Ovary (tissue), 7 donors: ENCODE measurements at regions not wholly inside any gene's neighbourhood (a gene's known extent, or its start where the extent isn't known, plus 50 kb on each side); places are given as distances from the start of the nearest gene placed in this dataset.

Experiments used
- DNase-seq, 5 donors: peaks; one replicate each; pipeline ENCODE4 v3.0.0-alpha.2; 2019 to 2020
- H3K27ac ChIP-seq, 2 donors: fragments of 200-600 bp; one replicate each; pipeline versions ENCODE4 v1.5.1 to v1.8.0; 2019 to 2022
- H3K27me3 ChIP-seq: fragments of 200-600 bp; one replicate; pipeline ENCODE4 v1.8.0; 2022
- H3K36me3 ChIP-seq: fragments of 200-600 bp; sonication (generic); one replicate; pipeline ENCODE4 v1.5.1; 2019
- H3K4me1 ChIP-seq: one replicate; pipeline ENCODE4 v1.8.1; 2013; ENCODE audit warnings: mild to moderate bottlenecking, moderate library complexity; ENCODE audit not compliant: insufficient read depth
- H3K4me3 ChIP-seq: fragments of 200-600 bp; sonication (generic); one replicate; pipeline ENCODE4 v1.5.1; 2017
- H3K9me3 ChIP-seq, 2 donors: fragments of 200-600 bp in 1 of 2; sonication (generic) in 1 of 2; one replicate each; pipeline versions ENCODE4 v1.5.1 to v1.8.1; 2013 to 2019; ENCODE audit warnings: mild to moderate bottlenecking in 1 of 2, moderate library complexity in 1 of 2
- CTCF ChIP-seq, 3 donors: fragments of 450-650 bp in 2 of 3; fragments of 200-600 bp in 1 of 3; IDR thresholded peaks; one replicate each; pipeline versions ENCODE4 v1.5.1 to v1.8.0; 2016 to 2022; ENCODE audit warnings: antibody characterized with exemption in 3 of 3, mild to moderate bottlenecking in 1 of 3
- EP300 ChIP-seq: sonication (generic); formaldehyde crosslinking; IDR thresholded peaks from one replicate; pipeline ENCODE4 v1.6.1; 2017; ENCODE audit warnings: antibody characterized with exemption
- POLR2A ChIP-seq: fragments of 450-650 bp; IDR thresholded peaks from one replicate; pipeline ENCODE4 v1.6.1; 2017; ENCODE audit warnings: antibody characterized with exemption, mild to moderate bottlenecking, moderate library complexity
- WGBS, 3 donors: extraction: QIAGEN DNeasy Blood & Tissue Kit in 1 of 3; methylation state at CpG; one replicate each; pipeline versions ENCODE4 v1.1.5 to v1.1.7; 2013 to 2017; 5-methylcytosine and 5-hydroxymethylcytosine counted together
- intact Hi-C, 4 donors: fragments of 100-400 bp; cut with DNase I; formaldehyde crosslinking; loops; one replicate each; pipeline versions ENCODE4 v1.11.0 to v1.15.1; 2022 to 2023
- donor health status: DM: no; HTN: no; CAD: no; lungs with moderate emphysema.
- donor health status: DM: no; HTN: no; CAD: no.
- donor health status: Bipolar disorder and iron deficiency.
- donor health status: DM: no; HTN: no; CAD: no.
- donor health status: DM: yes; HTN: yes; CAD: no.

GRCh38 chr2:198408171-198408570 is 603.8 kb downstream of the PLCL1 start:
- H3K9me3 ChIP-seq, result no peaks in the 10 kb centered on the region
- H3K27me3 ChIP-seq, result no peaks in the 10 kb centered on the region
- intact Hi-C loops, result no loop called here
- no peaks in the 10 kb centered on the region for H3K36me3 ChIP-seq
- H3K4me1 ChIP-seq, result no peaks in the 10 kb centered on the region
- 41 to 62% (median 49%) methylated on average over 6 of the region's 6 CpGs for WGBS, 3 donors
- H3K4me3 ChIP-seq, result no peak overlapping the region
- H3K27ac ChIP-seq, result no peak overlapping the region
- DNase-seq, result no peak
- TF ChIP-seq CTCF (IDR thresholded peaks at IDR 0.05) (no peak), POLR2A (no peak), EP300 (no peak)

GRCh38 chr2:198405311-198405710 is 600.9 kb downstream of the PLCL1 start:
- no peaks in the 10 kb centered on the region for H3K9me3 ChIP-seq
- intact Hi-C loops, result no loop called here
- DNase-seq, result no peak
- no peaks in the 10 kb centered on the region for H3K27me3 ChIP-seq
- no peaks in the 10 kb centered on the region for H3K36me3 ChIP-seq
- no peak overlapping the region for H3K27ac ChIP-seq
- TF ChIP-seq EP300 (no peak), CTCF (IDR thresholded peaks at IDR 0.05) (no peak), POLR2A (no peak)
- no peak overlapping the region for H3K4me3 ChIP-seq
- no peaks in the 10 kb centered on the region for H3K4me1 ChIP-seq

- TF ChIP-seq POLR2A (no peak), EP300 (no peak), CTCF (IDR thresholded peaks at IDR 0.05) (no peak)
- no peaks in the 10 kb centered on the region for H3K4me1 ChIP-seq
- DNase-seq, result no peak
- 84 to 95% (median 93%) methylated on average over 1 of the region's 1 CpG for WGBS, 3 donors
- H3K4me3 ChIP-seq, result no peak overlapping the region
- H3K36me3 ChIP-seq, result no peaks in the 10 kb centered on the region
- no peak overlapping the region for H3K27ac ChIP-seq
- H3K27me3 ChIP-seq, result no peaks in the 10 kb centered on the region
- intact Hi-C loops, result no loop called here
- H3K9me3 ChIP-seq, result no peaks in the 10 kb centered on the region
Measured at GRCh38 chr2:198401644-198402043, 597.3 kb downstream of the PLCL1 start.

GRCh38 chr2:198400999-198401398 is 596.6 kb downstream of the PLCL1 start:
- no peak for DNase-seq
- Histone ChIP-seq H3K4me1 (no peaks in the 10 kb centered on the region), H3K27ac (no peak overlapping the region), H3K36me3 (no peaks in the 10 kb centered on the region), H3K4me3 (no peak overlapping the region), H3K9me3 (no peaks in the 10 kb centered on the region), H3K27me3 (no peaks in the 10 kb centered on the region)
- 63 to 67% (median 65%) methylated on average over 5 of the region's 5 CpGs for WGBS, 3 donors
- intact Hi-C loops, result no loop called here
- TF ChIP-seq POLR2A (no peak), CTCF (IDR thresholded peaks at IDR 0.05) (no peak), EP300 (no peak)

GRCh38 chr2:198394208-198394607 is 589.8 kb downstream of the PLCL1 start:
- no peak overlapping the region for H3K4me3 ChIP-seq
- H3K4me1 ChIP-seq, result no peaks in the 10 kb centered on the region
- DNase-seq, result no peak
- no peaks in the 10 kb centered on the region for H3K9me3 ChIP-seq
- H3K27me3 ChIP-seq, result no peaks in the 10 kb centered on the region
- no peaks in the 10 kb centered on the region for H3K36me3 ChIP-seq
- intact Hi-C loops, result no loop called here
- 64 to 95% (median 94%) methylated on average over 2 of the region's 2 CpGs for WGBS, 3 donors
- H3K27ac ChIP-seq, result no peak overlapping the region
- TF ChIP-seq POLR2A (no peak), EP300 (no peak), CTCF (IDR thresholded peaks at IDR 0.05) (no peak)
